HG03045 (cell line): ENCODE measurements at regions not wholly inside any gene's neighbourhood (a gene's known extent, or its start where the extent isn't known, plus 50 kb on each side); places are given as distances from the start of the nearest gene placed in this dataset.

Source experiments
- ATAC-seq: cut with Tn5 transposase; IDR thresholded peaks from one replicate; pipeline ENCODE4 v1.9.1; 2021; ENCODE audit warnings: mild to moderate bottlenecking, moderate library complexity; ENCODE audit not compliant: unreplicated experiment

DNA sequence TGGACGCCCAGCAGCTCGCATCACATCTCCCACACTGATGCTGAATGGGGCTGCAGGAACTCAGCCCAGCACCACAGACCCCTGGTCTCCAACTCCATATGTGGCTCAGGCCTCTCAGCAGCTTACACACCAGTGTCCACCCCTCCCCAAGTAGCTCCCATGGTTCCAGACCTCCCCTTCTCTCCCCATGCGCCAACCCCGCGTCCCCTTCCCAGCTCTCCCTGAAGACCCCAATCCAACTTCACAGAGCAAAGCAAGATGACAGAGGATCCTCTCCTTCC is 188.9 kb downstream of the SH3BP4 start:
- ATAC-seq = no peak

DNA sequence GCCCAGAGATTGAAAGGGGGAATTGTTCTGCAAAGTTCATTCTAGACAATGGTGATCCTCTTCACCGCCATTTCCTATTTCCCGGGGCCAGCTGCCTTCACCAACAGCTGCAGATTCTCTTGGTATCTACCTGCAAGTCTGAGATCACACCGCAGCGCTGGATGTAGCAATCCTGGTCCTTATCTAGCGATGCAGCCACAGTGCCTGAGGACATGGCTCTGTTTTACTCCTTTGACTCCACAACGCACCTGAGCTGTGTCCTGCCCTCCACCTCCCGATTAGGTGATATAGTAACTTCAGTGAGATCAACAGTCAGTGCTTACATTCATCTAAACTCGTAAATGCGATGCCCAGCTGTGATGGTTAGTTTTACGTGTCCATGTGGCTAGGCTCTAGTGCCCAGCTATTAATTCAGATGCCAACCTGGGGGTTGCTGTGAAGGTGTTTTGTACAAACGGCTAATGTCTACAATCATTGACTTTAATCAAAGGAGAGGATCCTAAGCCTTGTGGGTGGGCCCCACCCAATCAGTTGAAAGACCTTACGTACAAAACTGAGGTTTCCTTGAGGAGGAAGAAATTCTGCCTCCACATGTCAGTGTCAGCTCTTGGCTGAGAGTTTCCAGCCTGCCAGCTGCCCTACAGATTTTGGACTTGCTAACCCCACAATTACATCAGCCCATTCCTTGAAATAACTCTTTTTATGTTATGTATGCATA is 189.8 kb downstream of the SH3BP4 start:
- no peak for ATAC-seq

DNA sequence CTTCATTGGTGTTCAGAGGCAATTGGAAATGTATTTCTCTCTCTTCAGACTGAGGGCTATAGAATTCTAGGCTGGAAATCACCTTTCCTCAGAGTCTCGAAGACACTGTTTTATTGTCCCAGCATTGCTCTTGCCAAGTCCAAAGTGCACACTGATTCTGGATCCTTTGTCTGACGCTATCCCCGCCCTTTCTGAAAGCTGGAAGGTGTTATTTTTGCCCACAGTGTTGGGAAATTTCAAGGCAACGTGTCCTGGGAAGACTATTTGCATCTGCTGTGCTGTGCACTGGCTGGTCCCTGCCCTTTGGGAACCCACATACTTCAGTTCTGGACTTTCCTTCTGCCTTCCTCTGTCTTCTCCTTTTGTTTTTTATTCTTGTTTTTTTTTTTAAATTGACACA is 190.8 kb downstream of the SH3BP4 start:
- no peak for ATAC-seq

DNA sequence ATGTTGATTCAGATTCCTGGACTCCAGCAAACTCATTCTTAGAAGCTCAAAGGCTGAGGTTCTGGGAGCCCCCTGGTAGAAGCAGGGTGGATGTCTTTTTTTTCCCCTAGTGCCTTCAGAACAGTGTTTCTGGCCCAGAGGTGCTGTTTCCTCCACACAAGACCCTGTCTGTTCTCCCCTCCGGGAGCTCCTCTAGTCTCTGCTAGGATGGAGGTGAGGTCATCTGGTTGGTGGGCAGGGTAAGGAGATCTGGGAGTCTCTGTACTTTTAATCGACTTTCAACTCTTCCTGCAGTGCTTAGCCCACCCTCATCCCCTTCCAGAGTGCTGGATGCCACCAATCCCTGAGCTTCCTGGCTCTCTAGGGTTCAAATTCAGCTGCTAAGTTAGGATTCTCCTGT is 192.0 kb downstream of the SH3BP4 start:
- ATAC-seq = no peak

DNA sequence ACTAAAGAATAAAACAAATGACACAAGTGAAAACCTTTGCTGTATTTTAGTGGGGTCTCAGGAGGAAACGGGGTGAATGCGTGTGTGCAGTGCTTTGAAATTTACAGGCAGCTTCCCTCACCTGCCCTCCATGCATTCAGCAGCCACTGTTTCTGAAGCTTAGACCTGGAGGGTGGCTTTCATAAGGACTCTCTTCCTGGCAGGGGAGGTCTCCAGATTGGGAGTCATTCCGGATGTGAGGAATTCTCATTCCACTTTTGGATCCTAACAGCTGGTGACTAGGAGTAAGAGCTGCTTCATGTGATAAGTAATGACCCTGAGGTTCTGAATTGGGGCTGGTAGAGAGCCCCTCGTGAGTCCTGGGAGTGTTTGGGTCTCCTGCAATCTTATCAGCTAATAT is 192.5 kb downstream of the SH3BP4 start:
- no peak for ATAC-seq

DNA sequence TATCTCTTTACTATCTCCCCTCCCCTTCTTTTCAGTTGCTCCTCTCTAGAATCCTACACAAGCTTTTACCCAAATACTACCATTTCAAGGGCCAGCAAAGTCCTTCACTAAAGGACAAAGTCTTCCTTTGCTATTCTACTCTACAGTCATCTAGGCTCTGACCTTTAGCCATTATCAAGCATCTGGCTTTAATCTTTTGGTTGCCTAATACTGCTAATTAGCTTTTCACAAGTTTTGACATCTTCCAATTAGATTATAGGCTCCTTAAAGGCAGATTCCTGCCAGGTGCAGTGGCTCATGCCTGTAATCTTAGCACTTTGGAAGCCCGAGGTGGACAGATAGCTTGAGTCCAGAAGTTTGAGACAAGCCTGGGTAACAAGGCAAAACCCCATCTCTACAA is 194.4 kb downstream of the SH3BP4 start:
- ATAC-seq = no peak

DNA sequence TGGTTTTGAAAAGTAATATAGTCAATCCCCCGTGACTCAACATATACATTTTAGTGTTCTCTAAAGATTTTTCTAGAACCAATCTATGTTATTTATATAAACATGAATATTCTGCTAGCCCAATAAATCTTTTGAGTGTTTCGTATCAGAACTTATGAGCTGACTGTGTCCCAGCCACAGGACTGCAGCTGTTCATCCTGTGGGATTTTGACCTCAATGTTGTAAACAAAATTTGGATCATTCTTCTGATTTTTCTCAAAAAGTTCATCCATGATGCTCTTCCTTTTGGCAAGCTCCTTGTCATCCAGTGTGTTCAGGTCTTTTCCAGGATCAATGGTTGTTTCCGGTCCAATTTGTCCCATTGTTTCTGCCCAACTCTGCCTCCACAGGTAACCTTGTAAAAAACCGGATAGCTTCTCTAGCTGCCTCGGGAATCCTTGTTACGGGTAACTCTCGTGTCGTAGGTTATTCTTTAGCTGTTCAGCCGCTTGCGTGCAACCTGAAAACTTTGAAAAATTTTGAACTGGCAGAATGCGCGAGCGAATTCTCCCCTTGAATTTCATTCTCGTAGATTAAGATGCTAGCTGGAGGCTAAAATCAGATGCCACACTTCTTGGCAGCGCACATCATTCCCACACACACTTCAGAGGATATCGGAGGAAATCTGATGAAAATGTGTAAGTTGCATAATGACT is 195.2 kb downstream of the SH3BP4 start:
- ATAC-seq = no peak

DNA sequence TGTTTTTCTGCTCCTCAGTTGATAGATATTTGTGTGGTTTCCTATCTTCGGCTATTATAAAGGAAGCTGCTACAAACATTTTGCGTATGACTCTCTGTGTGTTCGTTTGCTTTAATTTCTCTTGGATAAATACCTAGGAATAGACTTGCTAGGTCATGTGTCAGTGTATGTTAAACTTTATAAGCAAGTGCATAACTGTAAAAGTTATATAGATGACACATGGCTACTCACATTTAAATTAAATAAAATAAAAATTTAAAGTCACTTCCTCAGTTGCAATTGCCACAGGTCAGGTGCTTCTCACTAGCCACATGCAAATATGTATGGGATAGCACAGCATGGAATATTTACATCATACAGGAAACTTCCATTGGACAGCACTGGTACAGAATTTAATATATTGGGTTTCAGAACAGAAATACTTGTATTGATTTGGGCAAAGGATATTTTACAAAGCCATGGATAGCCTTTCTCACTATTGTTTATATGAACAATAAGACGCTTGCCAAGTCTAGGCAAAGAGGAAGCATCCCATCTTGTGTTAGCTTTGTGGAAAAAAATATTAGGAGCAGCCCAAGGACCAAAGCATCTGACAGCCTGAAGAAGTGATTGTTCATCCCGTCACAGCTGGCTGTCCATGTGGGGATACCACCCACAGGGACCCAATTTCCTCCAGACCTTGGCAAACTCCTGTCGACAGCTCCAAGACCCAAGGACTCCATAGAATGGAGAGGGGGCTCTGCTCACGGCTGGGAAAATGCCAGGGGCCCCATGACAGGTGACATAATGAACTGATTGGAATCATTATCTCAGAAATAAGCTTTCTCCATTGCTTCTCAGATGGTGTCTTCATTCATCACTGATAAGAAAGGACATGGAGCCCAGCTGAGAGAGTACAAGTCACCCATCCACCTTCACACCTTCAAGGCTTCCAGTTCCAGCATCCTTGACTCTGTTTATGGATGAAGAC is 196.7 kb downstream of the SH3BP4 start:
- ATAC-seq = no peak

DNA sequence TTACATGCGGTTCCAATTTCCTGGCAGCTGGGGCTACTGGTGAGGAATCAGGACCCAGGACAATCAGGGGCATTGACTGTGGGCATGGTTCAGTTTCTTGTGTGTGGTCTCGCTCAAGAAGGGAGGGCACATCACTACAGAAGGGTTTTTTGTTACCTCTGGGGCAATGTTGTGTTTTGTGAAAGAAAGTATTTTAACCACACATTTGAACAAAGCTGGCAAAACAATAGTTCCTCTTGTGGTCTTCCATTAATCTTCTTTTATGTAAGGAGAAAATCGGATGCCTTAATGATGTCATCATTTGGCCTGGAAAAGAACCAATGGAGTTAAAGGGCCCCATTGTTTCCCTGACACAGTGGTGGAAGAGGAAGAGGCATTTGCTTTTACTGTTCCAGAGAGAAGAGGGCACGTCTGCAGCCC is 197.4 kb downstream of the SH3BP4 start:
- no peak for ATAC-seq

DNA sequence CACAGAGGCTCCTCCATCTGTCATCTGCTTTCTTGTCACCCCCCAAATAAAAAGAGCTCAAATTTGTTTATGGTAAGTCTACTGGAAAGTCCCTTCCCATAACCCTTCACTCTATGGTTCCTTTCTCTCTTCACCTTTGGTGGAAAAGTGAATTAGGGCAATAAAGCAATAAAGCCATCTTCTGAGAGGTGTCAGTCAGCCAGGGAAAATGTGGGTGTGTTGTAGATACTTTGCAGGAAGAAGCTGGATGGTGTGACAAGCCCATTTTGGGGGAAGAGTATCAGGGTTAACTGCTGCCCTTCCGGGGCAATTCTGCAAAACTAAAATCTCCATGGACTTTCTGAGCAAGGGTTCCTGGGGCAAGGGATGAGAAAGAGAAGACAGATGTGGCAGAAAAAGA is 197.9 kb downstream of the SH3BP4 start:
- no peak for ATAC-seq

DNA sequence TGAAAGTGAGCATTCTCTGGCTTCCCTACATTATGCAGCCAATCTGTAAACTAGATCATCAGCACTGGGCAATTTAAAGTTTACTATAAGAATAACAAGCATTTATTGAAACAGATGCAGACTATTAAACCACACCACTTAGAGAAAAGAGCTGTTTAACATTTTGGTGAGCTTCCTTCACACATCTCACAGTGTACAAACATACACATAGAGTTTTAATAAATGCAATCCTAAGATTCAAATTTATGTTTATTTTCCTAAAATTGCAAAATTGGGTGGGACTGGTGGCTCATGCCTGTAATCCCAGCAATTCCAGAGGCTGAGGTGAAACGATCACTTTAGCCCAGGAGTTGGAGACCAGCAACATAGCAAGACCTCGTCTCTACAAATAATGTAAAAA is 199.3 kb downstream of the SH3BP4 start:
- no peak for ATAC-seq

DNA sequence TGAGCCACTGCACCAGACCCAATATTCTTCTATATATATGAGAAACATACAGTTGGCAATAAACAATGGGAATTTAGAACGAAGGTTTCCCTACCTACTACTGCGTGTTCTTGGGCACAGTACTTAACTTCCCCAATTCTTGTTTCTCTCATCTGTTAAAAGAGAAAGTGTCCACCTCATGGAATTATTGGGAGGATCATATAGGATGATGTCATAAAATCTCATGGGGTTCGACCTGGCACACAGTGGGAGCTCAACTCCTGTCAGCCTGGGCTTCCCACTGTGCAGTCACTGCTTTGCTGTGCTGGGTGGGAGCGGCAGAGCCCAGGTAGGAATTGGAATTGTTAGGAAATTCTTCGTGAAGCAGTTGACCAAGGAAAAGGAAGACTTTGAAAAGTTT is 203.3 kb downstream of the SH3BP4 start:
- no peak for ATAC-seq

DNA sequence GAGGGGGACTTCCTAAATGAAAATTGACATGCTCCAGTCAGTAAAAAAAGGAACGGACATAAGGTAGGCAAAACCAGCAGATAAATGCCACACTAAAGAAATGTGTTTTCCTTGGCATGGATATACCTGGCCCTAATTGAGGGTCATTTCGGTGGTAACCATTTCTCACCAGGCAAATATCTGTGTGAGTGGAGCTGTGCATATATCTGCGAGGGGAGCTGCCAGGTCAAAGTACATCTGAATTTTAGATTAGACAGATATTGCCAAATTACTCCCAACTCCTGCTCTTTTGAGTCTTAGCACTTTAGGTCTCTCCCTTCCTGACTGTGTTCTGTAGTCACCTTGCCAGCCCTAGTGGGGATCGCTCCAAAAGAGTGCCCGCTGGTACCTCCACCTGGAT is 204.2 kb downstream of the SH3BP4 start:
- no peak for ATAC-seq

DNA sequence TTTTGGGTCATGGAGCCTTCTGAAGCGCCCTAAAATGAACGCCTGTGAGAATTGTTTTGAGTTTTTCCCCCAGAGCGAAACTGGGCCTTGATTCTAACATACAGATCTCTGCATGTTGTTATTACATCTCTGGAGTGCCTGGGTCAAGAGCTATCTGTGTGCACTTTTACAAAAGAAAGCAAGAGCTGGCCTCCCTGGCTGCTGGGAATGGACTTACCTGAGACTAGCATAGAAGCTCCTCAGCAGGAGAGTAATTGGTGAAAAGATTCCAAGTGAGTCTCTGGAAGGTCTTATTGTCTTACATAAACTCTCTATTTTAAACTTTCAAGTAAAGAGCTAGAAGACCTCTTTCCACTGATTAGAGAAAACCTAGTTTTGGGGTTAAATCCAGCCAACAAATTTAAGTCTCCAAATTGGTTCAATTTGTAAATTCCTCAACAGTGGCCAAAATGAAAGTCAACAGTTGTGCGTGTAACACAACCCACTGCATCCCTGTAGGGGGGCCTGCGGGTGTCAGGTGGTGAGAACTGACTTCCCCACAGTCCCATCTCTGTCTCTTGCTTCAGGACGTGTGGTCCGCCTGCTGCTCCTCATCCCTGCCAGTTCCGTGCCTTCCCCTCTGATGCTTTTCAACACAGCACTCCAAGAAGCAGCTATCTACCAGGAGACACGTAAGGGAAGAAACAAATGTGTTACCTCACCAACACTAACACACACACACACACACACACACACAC is 206.1 kb downstream of the SH3BP4 start:
- ATAC-seq = no peak

DNA sequence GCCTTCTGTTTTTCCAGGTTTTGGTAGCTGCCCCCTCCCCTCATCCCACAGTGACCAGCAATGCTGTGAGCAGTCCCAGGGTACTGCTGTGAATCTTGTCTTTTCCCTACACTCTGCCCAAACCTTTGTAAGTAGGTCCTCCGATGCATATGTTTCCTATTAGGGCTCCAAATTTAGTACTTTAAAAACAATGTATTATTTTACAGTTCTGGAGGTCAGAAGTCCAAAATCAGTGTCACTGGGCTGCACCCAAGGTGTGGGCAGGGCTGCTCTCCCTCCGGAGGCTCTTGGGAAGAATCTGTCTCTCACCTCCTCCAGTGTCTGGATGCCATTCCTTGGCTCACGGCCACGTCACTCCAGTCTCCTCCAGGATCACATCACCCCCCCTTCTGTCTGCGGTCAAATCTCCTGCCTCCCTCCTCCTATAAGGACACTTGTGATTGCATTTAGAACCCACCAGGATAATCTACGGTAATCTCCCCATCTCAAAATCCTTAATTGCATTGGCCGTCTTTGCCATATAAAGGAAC is 208.5 kb downstream of the SH3BP4 start:
- no peak for ATAC-seq

DNA sequence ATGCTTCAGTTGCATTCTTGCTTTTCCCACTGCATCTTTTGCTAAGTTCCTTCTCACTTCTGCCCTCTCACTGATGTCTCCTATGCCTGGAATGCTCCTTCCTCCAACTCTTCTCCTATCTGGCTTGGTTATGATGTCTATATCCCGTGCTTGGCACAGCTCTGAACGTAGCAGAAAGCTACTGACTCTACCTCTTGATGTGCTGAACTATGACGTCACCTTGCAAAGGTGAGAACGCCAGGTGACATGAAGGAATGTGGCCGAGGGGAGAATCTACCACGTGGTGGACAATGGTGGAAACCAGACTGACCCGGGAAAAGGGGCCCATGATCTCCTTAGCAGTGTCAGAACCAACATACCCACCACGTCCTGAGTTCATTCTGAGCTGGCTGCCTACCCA is 209.7 kb downstream of the SH3BP4 start:
- no peak for ATAC-seq

DNA sequence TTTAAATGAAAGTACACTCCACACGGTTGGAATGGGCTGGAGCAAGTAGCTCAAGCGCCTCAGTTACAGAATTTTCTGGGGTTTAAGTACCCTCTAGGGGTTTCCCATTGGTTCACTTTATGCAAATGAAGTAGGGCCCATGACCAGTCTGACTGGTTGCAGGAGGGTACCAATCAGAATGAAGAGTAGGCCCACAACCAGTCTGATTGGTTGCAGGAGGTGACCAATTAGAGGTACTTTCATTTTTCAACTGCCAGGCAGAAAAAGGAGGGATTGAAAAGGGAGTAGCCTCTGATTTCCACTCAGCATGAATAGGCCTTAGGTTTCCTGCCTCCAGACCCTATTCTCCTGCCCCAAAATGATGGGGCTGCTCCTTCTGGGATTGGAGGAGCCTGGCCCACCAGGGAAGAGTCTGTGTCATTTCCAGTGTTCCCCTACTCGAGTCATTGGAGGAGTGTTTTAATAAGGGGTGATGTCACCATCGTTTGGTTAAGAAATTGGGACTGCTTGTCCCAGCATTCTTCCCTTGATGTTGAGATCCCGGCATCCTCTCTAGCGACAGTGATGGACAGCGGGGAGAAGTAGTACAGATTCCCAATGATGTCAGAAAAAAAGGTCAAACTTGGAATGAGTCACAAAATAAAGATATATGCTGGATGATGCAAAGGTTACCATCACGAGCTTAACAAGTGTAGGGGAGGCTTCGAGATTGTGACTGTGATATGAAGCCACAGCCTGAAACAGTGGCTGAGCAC is 210.4 kb downstream of the SH3BP4 start:
- ATAC-seq = no peak

DNA sequence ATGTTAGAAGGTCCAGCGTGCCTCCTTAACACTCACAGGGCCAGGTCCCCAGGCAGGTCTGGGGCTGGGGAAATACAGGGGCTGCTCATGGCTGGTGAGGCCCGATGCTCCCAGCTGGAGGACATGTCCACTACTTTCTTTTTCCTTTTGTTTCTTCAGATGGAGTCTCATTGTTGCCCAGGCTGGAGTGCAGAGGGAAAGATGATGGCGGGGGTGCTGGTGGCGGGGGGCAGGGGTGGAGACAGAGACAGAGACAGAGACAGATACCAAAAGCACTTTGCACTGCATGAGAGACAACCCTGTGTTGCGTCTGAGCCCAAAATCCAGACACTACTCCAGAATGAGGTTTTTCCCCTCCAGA is 211.0 kb downstream of the SH3BP4 start:
- ATAC-seq = no peak

DNA sequence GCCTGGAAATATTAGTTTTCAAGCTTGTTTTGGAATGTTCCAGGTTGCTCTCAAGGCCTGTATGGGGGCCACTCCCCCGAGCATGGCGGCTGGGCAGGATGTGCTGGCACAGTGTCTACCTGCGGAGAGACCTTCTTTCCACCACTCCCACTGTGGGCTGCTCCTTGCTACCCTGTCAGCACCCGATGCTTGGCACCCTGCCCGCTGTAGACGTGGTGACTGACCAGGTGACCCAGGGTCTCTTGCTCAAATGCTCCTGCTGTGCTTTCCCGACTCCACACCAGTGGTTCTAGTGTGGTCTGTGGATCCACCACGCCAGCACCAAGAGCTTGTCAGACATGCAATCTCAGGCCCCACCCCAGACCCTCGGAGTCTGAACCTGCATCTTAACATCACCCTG is 213.3 kb downstream of the SH3BP4 start:
- ATAC-seq = no peak

DNA sequence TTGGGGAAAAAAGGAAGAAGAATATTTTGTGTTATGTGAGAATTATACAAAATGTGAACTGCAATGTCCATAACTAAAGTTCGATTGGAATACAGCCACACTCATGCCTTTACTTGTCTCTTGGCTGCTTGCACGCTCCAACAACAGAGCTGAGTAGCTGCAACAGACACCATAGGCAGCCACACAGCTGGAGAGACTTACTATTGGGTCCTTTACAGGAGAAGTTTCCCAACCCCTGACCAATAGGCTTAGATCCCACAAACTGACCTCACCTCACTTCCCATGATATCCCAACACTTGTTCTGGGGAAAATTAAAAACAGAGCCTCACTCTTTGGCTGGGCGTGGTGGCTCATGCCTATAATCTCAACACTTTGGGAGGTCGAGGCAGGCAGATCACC is 213.8 kb downstream of the SH3BP4 start:
- no peak for ATAC-seq
